Activated CD8-positive, alpha-beta T cell treated with anti-CD3 and anti-CD28 coated beads for 36 hours (primary cell): ENCODE measurements at regions not wholly inside any gene's neighbourhood (a gene's known extent, or its start where the extent isn't known, plus 50 kb on each side); places are given as distances from the start of the nearest gene placed in this dataset.
A peak's percentile ranks its signal among the peaks of the same experiment; 100 is the strongest.
"Not testable (repeated sequence)": the region's sequence is repeated elsewhere in the genome, so short reads cannot be mapped to it uniquely, and the experiment has no call there.

Source experiments
- ATAC-seq: fragments of 200-7000 bp; cut with Tn5 transposase; one replicate; pipeline ENCODE4 v1.10.0; 2021; ENCODE audit warnings: mild to moderate bottlenecking, moderate library complexity
- CTCF ChIA-PET: fragments of 350-600 bp; sonication (Branson Sonifier 250); formaldehyde crosslinking; loops from one replicate; lab custom pipeline; 2021; ENCODE audit warnings: antibody characterized with exemption; lab: Charles Lee
- POLR2A ChIA-PET: fragments of 350-600 bp; sonication (Branson Sonifier 250); formaldehyde crosslinking; loops from one replicate; lab custom pipeline; 2021; ENCODE audit warnings: antibody characterized with exemption; lab: Charles Lee
- DNase-seq: peaks from one replicate; pipeline ENCODE4 v3.0.0-alpha.2; 2020
- H3K27ac Mint-ChIP-seq: one replicate; pipeline ENCODE4 v1.8.0; 2021; ENCODE audit warnings: mild to moderate bottlenecking, mixed read lengths
- H3K27me3 Mint-ChIP-seq: one replicate; pipeline ENCODE4 v1.8.0; 2021; ENCODE audit warnings: mixed read lengths
- H3K36me3 Mint-ChIP-seq: one replicate; pipeline ENCODE4 v1.8.0; 2021; ENCODE audit warnings: low read depth, mixed read lengths
- H3K4me1 Mint-ChIP-seq: one replicate; pipeline ENCODE4 v1.8.0; 2021; ENCODE audit warnings: low read depth, mixed read lengths
- H3K4me3 Mint-ChIP-seq: one replicate; pipeline ENCODE4 v1.8.0; 2021; ENCODE audit warnings: mild to moderate bottlenecking, moderate library complexity, mixed read lengths
- H3K9me3 Mint-ChIP-seq: one replicate; pipeline ENCODE4 v1.8.0; 2021; ENCODE audit warnings: mixed read lengths
- intact Hi-C: fragments of 100-400 bp; cut with micrococcal nuclease; formaldehyde crosslinking; loops from one replicate; pipeline ENCODE4 v1.10.0; 2022
- TF ChIP-seq, protein P1 (sequence below): fragments of 200-600 bp; IDR thresholded peaks from one replicate; pipeline ENCODE4 v1.8.0; 2022; ENCODE audit warnings: antibody characterized with exemption, mild to moderate bottlenecking

DNA sequence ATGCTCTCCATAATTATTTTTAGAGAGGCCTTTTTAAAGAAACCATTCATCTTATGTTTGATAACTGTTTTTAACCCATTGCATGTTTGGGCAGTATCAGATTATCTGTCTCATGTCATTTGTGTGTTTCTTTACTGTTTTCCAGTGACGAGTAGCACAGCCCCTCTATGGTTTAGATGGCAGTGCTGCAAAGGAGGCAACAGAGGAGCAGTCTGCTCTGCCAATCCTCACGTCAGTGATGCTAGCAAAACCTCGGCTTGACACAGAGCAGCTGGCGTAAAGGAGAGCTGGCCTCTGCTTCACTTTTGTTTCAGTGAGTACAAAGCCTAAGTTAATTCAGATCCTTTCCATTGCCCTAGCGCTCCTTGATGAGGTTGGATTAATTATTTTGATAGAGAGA is 80.4 kb upstream of the GARIN1A start:
- Mint-ChIP-seq H3K27ac (no peak overlapping the region), H3K36me3 (peaks cover 11% of the 10 kb centered on the region), H3K9me3 (no peaks in the 10 kb centered on the region), H3K4me3 (no peak overlapping the region), H3K27me3 (no peaks in the 10 kb centered on the region), H3K4me1 (peaks cover 6% of the 10 kb centered on the region)
- DNase-seq, result no peak
- intact Hi-C loops, result no loop called here
- POLR2A ChIA-PET, result interaction anchor here (0.6 kb wide), 1 partner anchor 16 kb away, joined by 3 read pairs; no protein-coding TSS in a partner anchor
- TF ChIP-seq, protein P1, sequence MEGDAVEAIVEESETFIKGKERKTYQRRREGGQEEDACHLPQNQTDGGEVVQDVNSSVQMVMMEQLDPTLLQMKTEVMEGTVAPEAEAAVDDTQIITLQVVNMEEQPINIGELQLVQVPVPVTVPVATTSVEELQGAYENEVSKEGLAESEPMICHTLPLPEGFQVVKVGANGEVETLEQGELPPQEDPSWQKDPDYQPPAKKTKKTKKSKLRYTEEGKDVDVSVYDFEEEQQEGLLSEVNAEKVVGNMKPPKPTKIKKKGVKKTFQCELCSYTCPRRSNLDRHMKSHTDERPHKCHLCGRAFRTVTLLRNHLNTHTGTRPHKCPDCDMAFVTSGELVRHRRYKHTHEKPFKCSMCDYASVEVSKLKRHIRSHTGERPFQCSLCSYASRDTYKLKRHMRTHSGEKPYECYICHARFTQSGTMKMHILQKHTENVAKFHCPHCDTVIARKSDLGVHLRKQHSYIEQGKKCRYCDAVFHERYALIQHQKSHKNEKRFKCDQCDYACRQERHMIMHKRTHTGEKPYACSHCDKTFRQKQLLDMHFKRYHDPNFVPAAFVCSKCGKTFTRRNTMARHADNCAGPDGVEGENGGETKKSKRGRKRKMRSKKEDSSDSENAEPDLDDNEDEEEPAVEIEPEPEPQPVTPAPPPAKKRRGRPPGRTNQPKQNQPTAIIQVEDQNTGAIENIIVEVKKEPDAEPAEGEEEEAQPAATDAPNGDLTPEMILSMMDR, result no peak
- CTCF ChIA-PET, result no interaction called here
- ATAC-seq, result no peak

DNA sequence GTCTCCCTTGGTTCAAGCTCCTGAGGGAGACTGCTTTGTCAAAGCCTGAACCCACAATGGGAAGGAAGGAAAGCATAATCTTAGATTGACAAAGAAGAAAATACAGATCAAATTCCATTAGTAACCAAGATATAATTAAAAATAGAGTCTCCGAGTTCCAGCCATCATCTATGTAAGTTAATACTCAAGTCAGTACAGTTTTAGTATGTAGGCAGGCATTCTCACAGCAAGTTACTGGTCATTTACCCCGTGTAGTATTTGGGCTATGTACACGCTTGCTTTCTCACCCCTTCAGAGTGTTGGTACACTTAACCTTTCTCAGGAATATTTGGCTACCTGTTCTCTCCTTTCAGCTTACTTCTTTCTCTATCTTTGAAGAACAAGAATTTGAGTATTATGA is 79.9 kb upstream of the GARIN1A start:
- peaks cover 14% of the 10 kb centered on the region for H3K36me3 Mint-ChIP-seq
- CTCF ChIA-PET, H3K9me3 Mint-ChIP-seq, DNase-seq, H3K27me3 Mint-ChIP-seq, ATAC-seq, H3K4me1 Mint-ChIP-seq, POLR2A ChIA-PET, intact Hi-C loops, H3K27ac Mint-ChIP-seq, H3K4me3 Mint-ChIP-seq: not testable (repeated sequence)

DNA sequence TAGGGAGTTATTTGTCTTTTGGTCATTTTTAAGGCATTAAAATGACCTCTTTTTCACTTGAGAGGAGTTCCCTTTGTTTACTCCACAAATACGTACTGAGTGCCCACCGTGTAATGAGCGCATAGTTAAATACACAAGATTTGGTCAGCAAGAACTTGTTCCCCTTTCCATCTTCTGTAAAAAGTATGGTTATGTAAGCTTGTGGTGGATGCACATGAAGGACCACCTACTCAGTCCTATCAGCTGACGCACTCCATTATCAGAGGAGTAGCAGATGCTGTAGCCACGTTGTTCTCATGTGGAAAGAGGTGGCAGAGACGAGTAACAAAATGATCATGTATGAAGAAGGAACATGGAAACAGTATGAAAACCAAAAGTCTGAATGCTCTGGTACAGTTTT is 78.0 kb upstream of the GARIN1A start:
- POLR2A ChIA-PET, DNase-seq, H3K4me1 Mint-ChIP-seq, ATAC-seq, H3K9me3 Mint-ChIP-seq, intact Hi-C loops, H3K27me3 Mint-ChIP-seq, H3K27ac Mint-ChIP-seq, H3K4me3 Mint-ChIP-seq: not testable (repeated sequence)
- peaks cover 15% of the 10 kb centered on the region for H3K36me3 Mint-ChIP-seq
- CTCF ChIA-PET, result interaction anchor here (1.0 kb wide), 1 partner anchor 133 kb away, joined by 3 read pairs; no protein-coding TSS in a partner anchor

DNA sequence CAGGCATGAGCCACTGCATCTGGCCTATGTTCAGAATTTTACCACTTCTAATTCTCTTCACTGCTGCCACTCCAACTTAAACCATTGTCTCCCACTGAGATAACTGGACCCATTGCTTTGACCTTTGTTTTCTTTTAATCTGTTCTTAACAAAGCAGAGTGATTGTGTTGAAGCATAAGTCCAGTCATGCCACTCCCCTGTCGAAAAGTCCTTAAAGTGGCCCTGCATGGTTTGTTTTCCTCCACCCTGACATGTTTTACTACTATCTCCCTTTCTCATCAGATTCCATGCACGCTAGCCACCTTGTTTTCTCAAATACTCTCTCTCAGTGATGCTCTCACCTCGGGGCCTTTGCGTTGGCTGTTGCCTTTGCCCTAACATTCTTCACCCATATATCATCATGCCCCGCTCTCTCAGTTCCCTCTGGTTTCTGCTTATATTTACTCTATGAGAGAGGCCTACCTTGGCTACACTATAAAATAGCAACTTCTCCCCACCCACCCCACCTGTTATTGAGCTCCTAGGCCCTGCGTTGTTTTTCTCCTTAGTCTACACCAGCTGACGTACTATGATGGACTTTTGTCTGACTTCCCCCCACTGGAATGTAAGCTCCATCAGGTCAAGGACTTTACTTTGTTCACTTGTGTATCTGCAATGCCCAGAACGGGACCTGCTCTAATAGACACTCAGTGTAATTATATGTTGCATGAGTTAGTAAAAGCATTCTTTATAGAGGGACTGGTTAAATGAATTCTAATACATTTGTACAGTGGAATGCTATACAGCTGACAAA is 75.6 kb upstream of the GARIN1A start:
- H3K36me3 Mint-ChIP-seq, result peaks cover 22% of the 10 kb centered on the region
- POLR2A ChIA-PET, intact Hi-C loops, H3K9me3 Mint-ChIP-seq, ATAC-seq, CTCF ChIA-PET, H3K4me1 Mint-ChIP-seq, DNase-seq, H3K4me3 Mint-ChIP-seq, H3K27ac Mint-ChIP-seq, H3K27me3 Mint-ChIP-seq: not testable (repeated sequence)

DNA sequence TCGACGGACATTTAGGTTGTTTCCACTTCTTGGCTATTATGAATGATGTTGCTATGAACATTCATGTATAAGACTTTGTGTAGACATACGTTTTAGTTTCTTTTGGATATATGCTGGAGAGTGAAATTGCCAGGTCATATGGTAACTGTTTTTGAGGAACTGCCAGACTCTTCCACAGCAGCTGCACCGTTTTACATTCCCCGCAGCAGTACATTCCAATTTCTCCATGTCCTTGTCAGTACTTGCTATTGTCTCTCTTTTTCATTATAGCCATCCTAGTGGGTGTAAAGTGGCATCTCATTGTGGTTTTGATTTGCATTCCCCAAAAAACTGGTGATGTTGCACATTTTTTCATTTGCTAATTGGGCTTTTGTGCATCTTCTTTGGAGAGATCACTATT is 73.1 kb upstream of the GARIN1A start:
- DNase-seq, CTCF ChIA-PET, ATAC-seq, H3K4me3 Mint-ChIP-seq, POLR2A ChIA-PET, H3K9me3 Mint-ChIP-seq, intact Hi-C loops, H3K27ac Mint-ChIP-seq, H3K27me3 Mint-ChIP-seq: not testable (repeated sequence)
- peaks cover 13% of the 10 kb centered on the region for H3K4me1 Mint-ChIP-seq
- peaks cover 20% of the 10 kb centered on the region for H3K36me3 Mint-ChIP-seq

DNA sequence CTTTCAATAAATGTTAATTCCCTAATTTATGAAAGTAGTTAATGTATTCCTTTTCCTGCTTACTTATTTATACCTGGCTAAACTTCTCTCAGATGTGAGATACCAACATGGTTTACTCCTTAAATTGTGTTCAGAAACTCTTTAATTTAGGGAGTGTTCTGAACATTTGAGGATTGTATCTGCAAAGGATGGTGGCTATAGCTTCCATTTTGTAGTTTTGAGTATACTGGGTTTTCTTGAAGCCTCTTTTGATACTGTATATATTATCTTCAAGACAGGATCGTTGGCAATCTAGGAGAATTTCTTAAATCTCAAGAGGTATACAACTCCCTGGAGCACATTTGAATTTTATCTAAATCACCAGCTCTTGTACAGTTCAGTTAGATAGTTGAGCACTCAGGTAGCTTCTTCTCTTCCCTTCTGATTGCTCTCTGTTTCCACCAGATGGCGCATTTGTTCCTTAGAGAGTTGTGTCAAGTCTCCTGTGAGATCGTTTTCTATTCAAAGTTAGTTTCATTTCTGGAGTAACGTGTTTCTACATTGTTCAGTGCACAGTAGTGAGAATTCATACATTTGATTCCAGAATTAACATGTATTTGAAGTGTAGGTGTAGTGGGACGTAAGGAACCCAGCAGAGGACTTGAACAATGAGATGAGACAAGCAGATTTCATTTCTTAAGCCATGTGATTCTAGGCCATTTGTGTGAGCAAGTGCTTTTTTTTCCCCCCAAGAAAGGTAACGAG is 63.2 kb upstream of the GARIN1A start:
- DNase-seq (peak; percentile 50), ATAC-seq (peak; percentile 95)
- Mint-ChIP-seq H3K27ac (peak overlapping the region; percentile 93), H3K4me3 (peak overlapping the region; percentile 78)
- CTCF ChIA-PET, result interaction anchor here (0.8 to 1.0 kb wide), 3 partner anchors 183 to 481 kb away, joined by 3 to 17 read pairs (median 3); no protein-coding TSS in a partner anchor
- POLR2A ChIA-PET, H3K9me3 Mint-ChIP-seq, H3K4me1 Mint-ChIP-seq, H3K36me3 Mint-ChIP-seq, H3K27me3 Mint-ChIP-seq, intact Hi-C loops: not testable (repeated sequence)
- TF ChIP-seq, protein P1, result peak; percentile 58

DNA sequence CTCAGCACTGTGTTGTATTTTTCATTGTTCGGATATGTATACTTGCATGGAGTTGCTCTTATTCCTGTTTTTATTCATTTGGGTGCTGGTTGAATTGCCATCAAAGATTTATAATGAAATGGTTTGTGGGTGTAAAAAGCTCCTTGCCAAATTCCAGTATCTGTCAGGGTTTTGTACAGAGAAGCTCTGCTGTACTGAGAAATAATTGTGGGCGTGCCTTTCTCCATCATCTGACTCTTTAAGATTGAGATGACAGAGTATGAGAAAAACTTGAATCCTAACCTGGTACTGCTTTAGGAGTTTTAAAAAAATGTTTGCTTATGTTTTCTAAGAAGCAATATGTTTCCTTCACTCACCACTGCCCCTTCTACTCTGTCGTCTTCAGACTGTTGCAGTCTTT is 58.7 kb upstream of the GARIN1A start:
- H3K27ac Mint-ChIP-seq, H3K4me3 Mint-ChIP-seq, H3K27me3 Mint-ChIP-seq, CTCF ChIA-PET, ATAC-seq, DNase-seq, H3K9me3 Mint-ChIP-seq, H3K4me1 Mint-ChIP-seq: not testable (repeated sequence)
- H3K36me3 Mint-ChIP-seq, result peaks cover 14% of the 10 kb centered on the region
- intact Hi-C loops, result loop anchor here (10.0 kb wide), 1 partner anchor 261 kb away; no protein-coding TSS in a partner anchor
- POLR2A ChIA-PET, result interaction anchor here (0.6 kb wide), 2 partner anchors 270 to 974 kb away, joined by 3 to 4 read pairs; partner anchors contain the start of gene RBM28

DNA sequence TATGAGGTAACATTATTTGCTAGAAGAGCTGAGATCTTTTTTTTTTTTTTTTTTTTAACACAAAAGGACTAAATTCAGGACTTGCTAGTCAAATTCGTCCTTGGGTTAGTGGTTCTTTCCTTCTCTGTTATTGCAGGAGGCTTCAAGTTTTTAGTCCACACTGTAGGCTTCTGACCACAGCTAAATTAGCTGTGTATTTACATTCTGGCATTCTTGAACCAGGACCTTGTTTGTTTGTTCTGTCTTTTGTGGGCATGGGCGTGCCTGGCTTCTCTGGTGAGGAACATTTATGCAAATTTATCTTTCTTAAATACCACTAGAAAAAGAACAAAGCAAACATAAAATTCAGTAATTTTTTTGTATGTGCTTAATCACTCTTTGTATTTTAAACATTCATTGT is 57.3 kb upstream of the GARIN1A start:
- H3K4me3 Mint-ChIP-seq, DNase-seq, H3K27me3 Mint-ChIP-seq, ATAC-seq, H3K9me3 Mint-ChIP-seq, POLR2A ChIA-PET, H3K4me1 Mint-ChIP-seq, H3K27ac Mint-ChIP-seq: not testable (repeated sequence)
- intact Hi-C loops, result loop anchor here (10.0 kb wide), 1 partner anchor 260 kb away; no protein-coding TSS in a partner anchor
- CTCF ChIA-PET, result interaction anchor here (1.5 kb wide), 1 partner anchor 269 kb away, joined by 5 read pairs; no protein-coding TSS in a partner anchor
- peaks cover 12% of the 10 kb centered on the region for H3K36me3 Mint-ChIP-seq

DNA sequence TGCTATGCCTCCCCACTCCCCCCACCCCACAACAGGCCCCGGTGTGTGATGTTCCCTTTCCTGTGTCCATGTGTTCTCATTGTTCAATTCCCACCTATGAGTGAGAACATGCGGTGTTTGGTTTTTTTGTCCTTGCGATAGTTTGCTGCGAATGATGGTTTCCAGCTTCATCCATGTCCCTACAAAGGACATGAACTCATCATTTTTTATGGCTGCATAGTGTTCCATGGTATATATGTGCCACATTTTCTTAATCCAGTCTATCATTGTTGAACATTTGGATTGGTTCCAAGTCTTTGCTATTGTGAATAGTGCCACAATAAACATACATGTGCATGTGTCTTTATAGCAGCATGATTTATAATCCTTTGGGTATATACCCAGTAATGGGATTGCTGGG is 55.3 kb upstream of the GARIN1A start:
- intact Hi-C loops, result loop anchor here (10.0 kb wide), 1 partner anchor 258 kb away; no protein-coding TSS in a partner anchor
- H3K9me3 Mint-ChIP-seq, H3K27ac Mint-ChIP-seq, CTCF ChIA-PET, H3K4me1 Mint-ChIP-seq, DNase-seq, H3K4me3 Mint-ChIP-seq, ATAC-seq, H3K27me3 Mint-ChIP-seq, POLR2A ChIA-PET: not testable (repeated sequence)
- H3K36me3 Mint-ChIP-seq, result peaks cover 17% of the 10 kb centered on the region
